Stimulated activated CD4-positive, alpha-beta T cell treated with anti-CD3 and anti-CD28 coated beads, Interleukin-12 subunit alpha, Interleukin-12 subunit beta, amount 100 ng/mL, for 48 hours (primary cell): ENCODE measurements at regions not wholly inside any gene's neighbourhood (a gene's known extent, or its start where the extent isn't known, plus 50 kb on each side); places are given as distances from the start of the nearest gene placed in this dataset.

Experiments used
- DNase-seq, 3 donors: peaks; one replicate each; pipeline ENCODE4 v3.0.0-alpha.2; 2020; ENCODE audit warnings: low read depth in 2 of 3, low spot score in 1 of 3

- DNase-seq, result no peak
These were observed 477.8 kb downstream of the CDH2 start for GRCh38 chr18:27699137-27699536.

- DNase-seq, result no peak
These were observed 480.8 kb downstream of the CDH2 start for GRCh38 chr18:27696148-27696547.

GRCh38 chr18:27695503-27695902 lies 481.4 kb downstream of the CDH2 start:
- no peak for DNase-seq

GRCh38 chr18:27695052-27695451 lies 481.9 kb downstream of the CDH2 start:
- no peak for DNase-seq

- DNase-seq, result no peak
These were observed 488.3 kb downstream of the CDH2 start for GRCh38 chr18:27688581-27688980.

- no peak for DNase-seq
These were observed 489.5 kb downstream of the CDH2 start for GRCh38 chr18:27687351-27687979.

- DNase-seq, result no peak
These were observed 491.0 kb downstream of the CDH2 start for GRCh38 chr18:27685807-27686412.

GRCh38 chr18:27685091-27685490 lies 491.8 kb downstream of the CDH2 start:
- no peak for DNase-seq

GRCh38 chr18:27674411-27674810 lies 489.3 kb upstream of the CHST9 start:
- DNase-seq, result no peak

- DNase-seq, result no peak
These were observed 488.8 kb upstream of the CHST9 start for GRCh38 chr18:27673861-27674260.

- no peak for DNase-seq
These were observed 483.1 kb upstream of the CHST9 start for GRCh38 chr18:27668158-27668557.

GRCh38 chr18:27667064-27667463 lies 482.0 kb upstream of the CHST9 start:
- no peak for DNase-seq

- no peak for DNase-seq
These were observed 480.9 kb upstream of the CHST9 start for GRCh38 chr18:27666016-27666415.

- no peak for DNase-seq
These were observed 480.2 kb upstream of the CHST9 start for GRCh38 chr18:27665264-27665799.

- no peak for DNase-seq
These were observed 477.8 kb upstream of the CHST9 start for GRCh38 chr18:27662949-27663348.

- no peak for DNase-seq
These were observed 477.4 kb upstream of the CHST9 start for GRCh38 chr18:27662537-27662936.

GRCh38 chr18:27661320-27662018 lies 476.4 kb upstream of the CHST9 start:
- DNase-seq, result no peak

- DNase-seq, result no peak
These were observed 471.8 kb upstream of the CHST9 start for GRCh38 chr18:27656905-27657304.

- no peak for DNase-seq
These were observed 471.2 kb upstream of the CHST9 start for GRCh38 chr18:27656167-27656778.

- no peak for DNase-seq
These were observed 468.1 kb upstream of the CHST9 start for GRCh38 chr18:27653247-27653646.

- no peak for DNase-seq
These were observed 467.5 kb upstream of the CHST9 start for GRCh38 chr18:27652480-27653121.
